Type B pancreatic cell (in vitro differentiated cells): ENCODE measurements at regions not wholly inside any gene's neighbourhood (a gene's known extent, or its start where the extent isn't known, plus 50 kb on each side); places are given as distances from the start of the nearest gene placed in this dataset.

ENCODE experiments used
- DNase-seq: peaks from one replicate; pipeline ENCODE4 v3.0.0; 2021; ENCODE audit warnings: mixed read lengths; ENCODE audit not compliant: unreplicated experiment; ENCODE audit errors: extremely low spot score
- H3K27ac Mint-ChIP-seq: 2 replicates; pipeline ENCODE4 v1.8.0; 2021; ENCODE audit warnings: mild to moderate bottlenecking, mixed read lengths
- H3K27me3 Mint-ChIP-seq: 2 replicates; pipeline ENCODE4 v1.8.0; 2021; ENCODE audit warnings: mixed read lengths
- H3K36me3 Mint-ChIP-seq: 2 replicates; pipeline ENCODE4 v1.8.0; 2021; ENCODE audit warnings: mixed read lengths
- H3K4me1 Mint-ChIP-seq: one replicate; pipeline ENCODE4 v1.8.0; 2021; ENCODE audit warnings: mixed read lengths; ENCODE audit not compliant: unreplicated experiment
- H3K4me3 Mint-ChIP-seq: 2 replicates; pipeline ENCODE4 v1.8.0; 2021; ENCODE audit warnings: mild to moderate bottlenecking, mixed read lengths
- H3K9me3 Mint-ChIP-seq: 2 replicates; pipeline ENCODE4 v1.8.0; 2021; ENCODE audit warnings: mixed read lengths
- CTCF ChIP-seq: fragments of 200-600 bp; sonication (generic); conservative IDR thresholded peaks from 2 replicates; pipeline ENCODE4 v1.5.0; 2021; ENCODE audit warnings: antibody characterized with exemption, mild to moderate bottlenecking

DNA sequence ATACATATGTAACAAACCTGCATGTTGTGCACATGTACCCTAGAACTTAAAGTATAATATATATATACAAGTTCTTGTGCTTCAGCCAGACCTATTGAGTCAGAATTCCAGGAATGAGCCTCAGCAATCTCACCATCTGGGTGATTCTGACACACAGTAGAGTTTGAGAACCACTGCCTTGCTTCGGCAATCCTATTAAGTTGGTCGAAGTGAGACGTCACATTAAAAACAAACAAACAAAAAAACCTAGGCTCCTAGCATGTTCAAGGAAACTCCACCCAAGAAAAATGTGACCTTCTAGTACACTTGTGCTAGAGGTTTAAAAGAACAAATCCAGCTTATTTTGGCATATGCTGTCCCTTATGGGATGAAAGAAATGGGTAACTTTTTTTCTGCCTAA, 115.8 kb downstream of the SINHCAF start:
- H3K4me3 Mint-ChIP-seq, result no peak overlapping the region
- no peak for DNase-seq
- H3K36me3 Mint-ChIP-seq, result no peaks in the 10 kb centered on the region
- H3K27ac Mint-ChIP-seq, result no peak overlapping the region
- H3K27me3 Mint-ChIP-seq, result no peaks in the 10 kb centered on the region
- H3K4me1 Mint-ChIP-seq, result no peaks in the 10 kb centered on the region
- no peaks in the 10 kb centered on the region for H3K9me3 Mint-ChIP-seq
- TF ChIP-seq CTCF, result no peak

GRCh38 chr12:31210541-31210940, 115.4 kb downstream of the SINHCAF start:
- H3K4me3 Mint-ChIP-seq, result no peak overlapping the region
- no peak overlapping the region for H3K27ac Mint-ChIP-seq
- no peak for DNase-seq
- no peaks in the 10 kb centered on the region for H3K27me3 Mint-ChIP-seq
- no peak for TF ChIP-seq CTCF
- H3K4me1 Mint-ChIP-seq, result no peaks in the 10 kb centered on the region
- H3K36me3 Mint-ChIP-seq, result no peaks in the 10 kb centered on the region
- no peaks in the 10 kb centered on the region for H3K9me3 Mint-ChIP-seq

DNA sequence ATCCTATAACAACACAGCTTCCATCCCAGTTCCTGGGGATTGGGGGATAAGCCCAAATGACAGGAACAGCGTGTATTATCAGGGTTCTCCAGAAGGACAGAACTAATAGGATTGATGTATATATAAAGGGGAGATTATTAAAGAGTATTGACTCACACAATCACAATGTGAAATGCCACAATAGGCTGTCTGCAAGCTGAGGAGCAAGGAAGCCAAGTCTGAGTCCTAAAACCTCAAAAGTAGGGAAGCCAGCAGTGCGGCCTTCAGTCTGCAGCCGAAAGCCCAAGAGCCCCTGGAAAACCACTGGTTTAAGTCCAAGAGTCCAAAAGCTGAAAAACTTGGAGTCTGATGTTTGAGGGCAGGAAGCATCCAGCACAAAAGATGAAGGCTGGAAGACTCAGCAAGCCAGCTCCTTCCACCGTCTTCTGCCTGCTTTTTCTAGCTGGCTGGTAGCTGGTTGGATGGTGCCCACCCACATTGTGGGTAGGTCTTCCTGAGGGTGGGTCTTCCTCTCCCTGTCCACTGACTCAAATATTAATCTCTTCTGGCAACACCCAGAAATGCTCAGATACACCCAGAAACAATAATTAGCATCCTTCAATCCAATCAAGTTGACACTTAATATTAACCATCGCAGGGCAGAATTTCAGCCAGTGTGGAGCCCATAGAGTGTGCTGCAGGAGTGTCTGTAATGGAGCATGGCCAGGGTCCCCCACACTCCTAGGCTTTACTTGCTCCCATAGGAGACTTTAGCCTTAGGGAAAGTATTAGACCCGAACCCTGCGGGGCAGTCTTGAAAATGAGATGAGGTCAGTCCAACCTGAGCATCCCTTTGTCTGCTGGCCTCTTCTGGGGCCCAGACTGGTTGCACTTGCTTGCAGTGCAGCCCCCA, 111.1 kb downstream of the SINHCAF start:
- Mint-ChIP-seq H3K27me3 (peaks cover 10% of the 10 kb centered on the region), H3K4me1 (no peaks in the 10 kb centered on the region), H3K9me3 (no peaks in the 10 kb centered on the region), H3K27ac (no peak overlapping the region), H3K36me3 (peaks cover 5% of the 10 kb centered on the region), H3K4me3 (no peak overlapping the region)
- no peak for TF ChIP-seq CTCF
- no peak for DNase-seq

- Mint-ChIP-seq H3K9me3 (no peaks in the 10 kb centered on the region), H3K4me1 (no peaks in the 10 kb centered on the region), H3K36me3 (peaks cover 5% of the 10 kb centered on the region), H3K4me3 (no peak overlapping the region), H3K27me3 (peaks cover 11% of the 10 kb centered on the region), H3K27ac (no peak overlapping the region)
- DNase-seq, result no peak
- no peak for TF ChIP-seq CTCF
These were observed 110.3 kb downstream of the SINHCAF start for GRCh38 chr12:31215518-31216232.

- Mint-ChIP-seq H3K4me3 (no peak overlapping the region), H3K27me3 (peaks cover 16% of the 10 kb centered on the region), H3K36me3 (peaks cover 5% of the 10 kb centered on the region), H3K4me1 (no peaks in the 10 kb centered on the region), H3K27ac (no peak overlapping the region), H3K9me3 (no peaks in the 10 kb centered on the region)
- TF ChIP-seq CTCF, result no peak
- DNase-seq, result no peak
These were observed 109.5 kb downstream of the SINHCAF start for GRCh38 chr12:31216479-31216878.
